Bronchial epithelial cell (primary cell): ENCODE measurements at regions not wholly inside any gene's neighbourhood (a gene's known extent, or its start where the extent isn't known, plus 50 kb on each side); places are given as distances from the start of the nearest gene placed in this dataset.

ENCODE experiments used
- DNase-seq: peaks from one replicate; pipeline ENCODE4 v3.0.0-alpha.2; 2010; ENCODE audit warnings: low read depth
- FAIRE-seq: peaks from 2 replicates; lab custom pipeline; 2011; peaks lifted over from hg19 to GRCh38; lab: Jason Lieb, UNC
- H3K27me3 ChIP-seq: 2 replicates; pipeline ENCODE4 v1.5.1; 2011; ENCODE audit warnings: low read length; ENCODE audit not compliant: control insufficient read depth, insufficient read depth
- H3K36me3 ChIP-seq: 2 replicates; pipeline ENCODE4 v1.5.1; 2011; ENCODE audit warnings: low read length; ENCODE audit not compliant: control insufficient read depth, insufficient read depth
- H3K4me3 ChIP-seq: 2 replicates; pipeline ENCODE4 v1.5.1; 2011; ENCODE audit warnings: mild to moderate bottlenecking, low read depth, low read length, control low read depth
- CTCF ChIP-seq: IDR thresholded peaks from 2 replicates; pipeline ENCODE4 v1.5.1; 2011; ENCODE audit warnings: mild to moderate bottlenecking, moderate library complexity, low read length, control low read depth, inconsistent platforms; ENCODE audit not compliant: insufficient read depth, severe bottlenecking

- TF ChIP-seq CTCF, result no peak
- Histone ChIP-seq H3K27me3 (no peaks in the 10 kb centered on the region), H3K36me3 (no peaks in the 10 kb centered on the region), H3K4me3 (no peak overlapping the region)
- FAIRE-seq, result no peak
- peak; percentile 97 for DNase-seq
Observed at GRCh38 chr2:168320267-168320666, 72.9 kb upstream of the STK39 start.

GRCh38 chr2:168322325-168323007 lies 75.1 kb upstream of the STK39 start:
- Histone ChIP-seq H3K36me3 (no peaks in the 10 kb centered on the region), H3K27me3 (no peaks in the 10 kb centered on the region), H3K4me3 (no peak overlapping the region)
- FAIRE-seq, result no peak
- TF ChIP-seq CTCF, result no peak
- no peak for DNase-seq

DNA sequence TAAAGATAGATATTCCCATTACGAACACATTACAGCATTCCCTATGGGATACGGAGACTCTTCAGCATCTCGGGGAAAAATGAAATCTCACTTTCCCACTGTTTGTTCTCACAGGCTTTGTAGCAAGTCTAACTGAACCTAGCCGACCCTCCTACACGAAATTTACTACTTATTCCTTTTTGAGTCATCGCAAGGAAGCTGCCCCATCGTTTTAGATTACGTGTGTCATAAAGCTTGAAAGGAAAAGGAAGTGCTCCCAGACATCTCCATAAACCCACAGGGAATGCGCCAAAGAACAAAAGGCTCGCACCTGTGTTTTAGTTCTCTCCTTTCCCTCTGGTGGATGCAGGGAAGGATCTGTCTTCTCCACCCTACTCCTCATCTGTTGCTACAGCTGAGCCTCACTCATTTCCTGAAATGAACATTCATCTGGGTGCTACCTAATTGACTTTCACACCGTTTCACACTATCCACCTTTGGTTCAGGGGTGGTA lies 76.2 kb upstream of the STK39 start:
- no peak for TF ChIP-seq CTCF
- no peaks in the 10 kb centered on the region for H3K27me3 ChIP-seq
- DNase-seq, result no peak
- no peaks in the 10 kb centered on the region for H3K36me3 ChIP-seq
- no peak for FAIRE-seq
- no peak overlapping the region for H3K4me3 ChIP-seq

GRCh38 chr2:168326572-168326971 lies 79.2 kb upstream of the STK39 start:
- no peaks in the 10 kb centered on the region for H3K27me3 ChIP-seq
- DNase-seq, result no peak
- TF ChIP-seq CTCF, result no peak
- FAIRE-seq, result no peak
- H3K36me3 ChIP-seq, result no peaks in the 10 kb centered on the region
- no peak overlapping the region for H3K4me3 ChIP-seq

- FAIRE-seq, result no peak
- no peak for DNase-seq
- Histone ChIP-seq H3K36me3 (no peaks in the 10 kb centered on the region), H3K27me3 (no peaks in the 10 kb centered on the region), H3K4me3 (no peak overlapping the region)
- no peak for TF ChIP-seq CTCF
Observed at GRCh38 chr2:168327328-168327727, 79.9 kb upstream of the STK39 start.

DNA sequence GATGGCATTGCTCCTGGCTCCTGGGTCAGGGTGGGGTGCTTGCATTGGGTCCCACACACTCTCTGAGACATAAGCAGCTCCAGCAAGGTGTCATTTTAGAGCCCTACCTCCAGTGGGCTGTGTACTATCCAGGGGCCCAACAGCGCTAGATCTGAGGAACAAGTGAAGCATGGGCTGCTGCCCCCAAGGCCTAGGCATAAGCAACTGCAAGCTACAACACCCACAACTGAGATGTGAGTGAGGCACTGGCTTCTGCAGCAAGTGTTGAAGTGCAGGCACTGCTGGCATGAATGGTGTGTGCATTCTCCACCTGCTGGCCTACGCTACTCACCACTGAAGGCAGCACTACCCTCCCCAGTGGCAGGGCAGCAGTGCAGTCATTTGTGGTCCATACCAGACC lies 81.0 kb upstream of the STK39 start:
- TF ChIP-seq CTCF, result no peak
- Histone ChIP-seq H3K27me3 (no peaks in the 10 kb centered on the region), H3K4me3 (no peak overlapping the region), H3K36me3 (no peaks in the 10 kb centered on the region)
- FAIRE-seq (no peak), DNase-seq (no peak)
